Osteoblast (primary cell): ENCODE measurements at regions not wholly inside any gene's neighbourhood (a gene's known extent, or its start where the extent isn't known, plus 50 kb on each side); places are given as distances from the start of the nearest gene placed in this dataset.

Source experiments
- DNase-seq: peaks from one replicate; pipeline ENCODE4 v3.0.0; 2011; ENCODE audit warnings: low spot score, mixed read lengths; ENCODE audit not compliant: insufficient read length; ENCODE audit errors: missing footprints
- H2AFZ ChIP-seq: 2 replicates; pipeline ENCODE4 v1.6.0; 2011; ENCODE audit warnings: mild to moderate bottlenecking, low read length
- H3K27ac ChIP-seq: 2 replicates; pipeline ENCODE4 v1.5.1; 2011; ENCODE audit warnings: mild to moderate bottlenecking, low read depth, low read length, moderate library complexity
- H3K27me3 ChIP-seq: 2 replicates; pipeline ENCODE4 v1.6.0; 2012; ENCODE audit warnings: mild to moderate bottlenecking, control low read depth, inconsistent platforms, low read length, moderate library complexity; ENCODE audit not compliant: insufficient read depth
- H3K36me3 ChIP-seq: 2 replicates; pipeline ENCODE4 v1.5.1; 2011; ENCODE audit warnings: mild to moderate bottlenecking, low read length, control low read depth, moderate library complexity; ENCODE audit not compliant: insufficient read depth
- H3K4me1 ChIP-seq: 2 replicates; pipeline ENCODE4 v1.5.1; 2011; ENCODE audit warnings: mild to moderate bottlenecking, low read length, control low read depth, moderate library complexity; ENCODE audit not compliant: insufficient read depth
- H3K4me2 ChIP-seq: 2 replicates; pipeline ENCODE4 v1.6.0; 2011; ENCODE audit warnings: mild to moderate bottlenecking, low read length; ENCODE audit not compliant: insufficient read depth
- H3K4me3 ChIP-seq: fragments of 200-600 bp; sonication (generic); 3 replicates; pipeline ENCODE4 v1.5.1; 2012; ENCODE audit warnings: mild to moderate bottlenecking, low read length, inconsistent platforms; ENCODE audit not compliant: insufficient read depth
- H3K79me2 ChIP-seq: 2 replicates; pipeline ENCODE4 v1.6.0; 2012; ENCODE audit warnings: mild to moderate bottlenecking, low read length, control low read depth, inconsistent platforms; ENCODE audit not compliant: insufficient read depth
- H3K9me3 ChIP-seq: 2 replicates; pipeline ENCODE4 v1.5.1; 2011; ENCODE audit warnings: low read depth, low read length, control low read depth
- H4K20me1 ChIP-seq: 2 replicates; pipeline ENCODE4 v1.6.0; 2012; ENCODE audit warnings: mild to moderate bottlenecking, low read length, control low read depth; ENCODE audit not compliant: insufficient read depth
- TF ChIP-seq, protein P1 (sequence below): IDR thresholded peaks from 2 replicates; pipeline ENCODE4 v1.5.1; 2011; ENCODE audit warnings: mild to moderate bottlenecking, low read depth, low read length, moderate library complexity; ENCODE audit errors: extremely low read depth

DNA sequence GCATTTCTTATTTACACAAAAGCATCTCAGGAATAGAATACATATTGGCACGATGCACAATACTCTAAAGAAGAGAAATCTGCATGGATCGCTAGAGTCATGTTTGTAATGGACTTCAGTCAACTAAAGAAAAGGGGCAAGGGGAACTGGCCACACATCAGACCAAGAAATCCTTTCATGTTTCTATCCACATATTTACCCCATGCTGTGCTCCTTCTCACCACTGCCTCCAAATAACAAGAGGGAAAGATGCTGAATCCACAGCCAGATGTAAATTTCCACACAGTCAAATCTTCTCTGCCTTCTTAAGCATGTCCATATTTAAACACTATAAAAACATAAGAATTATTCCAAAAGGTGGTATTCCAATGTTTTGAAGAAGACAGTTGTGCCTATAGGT lies 67.6 kb downstream of the COX18 start:
- H3K4me1 ChIP-seq = no peaks in the 10 kb centered on the region
- TF ChIP-seq, protein P1, sequence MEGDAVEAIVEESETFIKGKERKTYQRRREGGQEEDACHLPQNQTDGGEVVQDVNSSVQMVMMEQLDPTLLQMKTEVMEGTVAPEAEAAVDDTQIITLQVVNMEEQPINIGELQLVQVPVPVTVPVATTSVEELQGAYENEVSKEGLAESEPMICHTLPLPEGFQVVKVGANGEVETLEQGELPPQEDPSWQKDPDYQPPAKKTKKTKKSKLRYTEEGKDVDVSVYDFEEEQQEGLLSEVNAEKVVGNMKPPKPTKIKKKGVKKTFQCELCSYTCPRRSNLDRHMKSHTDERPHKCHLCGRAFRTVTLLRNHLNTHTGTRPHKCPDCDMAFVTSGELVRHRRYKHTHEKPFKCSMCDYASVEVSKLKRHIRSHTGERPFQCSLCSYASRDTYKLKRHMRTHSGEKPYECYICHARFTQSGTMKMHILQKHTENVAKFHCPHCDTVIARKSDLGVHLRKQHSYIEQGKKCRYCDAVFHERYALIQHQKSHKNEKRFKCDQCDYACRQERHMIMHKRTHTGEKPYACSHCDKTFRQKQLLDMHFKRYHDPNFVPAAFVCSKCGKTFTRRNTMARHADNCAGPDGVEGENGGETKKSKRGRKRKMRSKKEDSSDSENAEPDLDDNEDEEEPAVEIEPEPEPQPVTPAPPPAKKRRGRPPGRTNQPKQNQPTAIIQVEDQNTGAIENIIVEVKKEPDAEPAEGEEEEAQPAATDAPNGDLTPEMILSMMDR = no peak
- H3K79me2 ChIP-seq = no peaks in the 10 kb centered on the region
- no peaks in the 10 kb centered on the region for H4K20me1 ChIP-seq
- H3K27ac ChIP-seq = no peak overlapping the region
- H2AFZ ChIP-seq = no peak overlapping the region
- no peak overlapping the region for H3K4me3 ChIP-seq
- no peaks in the 10 kb centered on the region for H3K9me3 ChIP-seq
- no peak overlapping the region for H3K4me2 ChIP-seq
- no peaks in the 10 kb centered on the region for H3K36me3 ChIP-seq
- peaks cover 14% of the 10 kb centered on the region for H3K27me3 ChIP-seq
- DNase-seq = no peak

DNA sequence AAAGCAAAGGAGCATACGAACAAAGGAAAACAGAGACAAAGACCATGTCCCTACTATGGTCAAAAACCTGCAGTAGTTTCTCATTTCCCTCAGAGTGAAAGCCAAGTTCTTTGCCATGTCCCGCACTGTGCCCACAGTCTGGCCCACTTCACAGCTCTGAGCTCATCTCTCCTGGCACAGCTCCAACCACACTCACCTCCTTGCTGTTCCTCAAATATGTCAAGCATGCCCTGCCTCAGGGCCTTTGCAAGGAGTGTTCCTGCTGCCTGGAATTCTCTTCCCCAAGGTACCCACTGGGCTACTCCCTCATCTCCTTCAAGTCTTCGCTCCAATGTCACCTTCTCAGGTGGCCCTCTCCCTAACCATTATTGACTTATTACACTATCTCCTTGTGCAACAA lies 72.1 kb downstream of the COX18 start:
- TF ChIP-seq, protein P1 = no peak
- Histone ChIP-seq H3K9me3 (no peaks in the 10 kb centered on the region), H3K79me2 (no peaks in the 10 kb centered on the region), H2AFZ (no peak overlapping the region), H4K20me1 (no peaks in the 10 kb centered on the region), H3K4me2 (no peak overlapping the region), H3K27ac (no peak overlapping the region), H3K27me3 (peaks cover under 1% of the 10 kb centered on the region), H3K36me3 (no peaks in the 10 kb centered on the region), H3K4me1 (no peaks in the 10 kb centered on the region), H3K4me3 (no peak overlapping the region)
- DNase-seq = no peak

DNA sequence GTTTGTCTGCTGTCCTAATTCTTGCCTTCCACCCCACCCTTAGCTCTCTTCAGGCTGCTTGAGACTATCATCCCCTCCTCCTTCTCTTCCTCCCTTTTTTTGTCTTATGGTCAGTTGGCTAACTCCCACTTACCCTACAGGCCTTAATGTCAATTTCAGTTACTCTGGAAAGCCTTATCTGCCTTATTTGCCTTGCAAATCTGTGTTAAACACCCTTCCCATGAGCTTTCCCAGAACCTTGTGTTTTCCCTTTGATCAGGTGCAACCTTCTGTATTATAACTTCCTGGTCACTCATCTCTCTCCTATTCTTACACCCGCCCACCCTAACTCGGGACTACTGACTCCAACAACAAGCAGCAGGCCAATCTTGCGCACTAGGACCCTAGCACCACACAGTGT lies 74.8 kb downstream of the COX18 start:
- Histone ChIP-seq H3K9me3 (no peaks in the 10 kb centered on the region), H3K4me3 (no peak overlapping the region), H3K27me3 (no peaks in the 10 kb centered on the region), H3K4me1 (no peaks in the 10 kb centered on the region), H3K4me2 (no peak overlapping the region), H4K20me1 (no peaks in the 10 kb centered on the region), H3K27ac (no peak overlapping the region), H3K79me2 (no peaks in the 10 kb centered on the region), H2AFZ (no peak overlapping the region), H3K36me3 (no peaks in the 10 kb centered on the region)
- TF ChIP-seq, protein P1 = no peak
- DNase-seq = peak; percentile 9

DNA sequence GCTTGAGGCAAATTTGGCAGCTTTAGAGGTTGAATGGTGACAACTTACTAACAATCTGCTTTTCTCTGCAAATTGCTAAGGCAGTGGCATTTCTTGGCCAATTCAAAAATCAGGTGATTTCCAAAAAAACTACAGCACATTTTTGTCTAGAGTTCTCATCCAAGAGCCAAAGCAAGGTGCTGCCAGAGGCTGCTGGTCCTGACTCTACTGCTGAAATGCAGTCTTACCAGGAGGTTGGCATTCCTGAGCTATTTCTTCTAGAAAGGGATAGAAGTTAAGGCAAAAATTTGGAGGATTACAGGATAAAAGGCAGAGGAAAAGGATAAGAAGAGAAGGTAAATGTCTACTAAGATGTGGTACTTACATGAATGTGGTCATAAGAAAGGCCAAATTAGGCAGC lies 75.6 kb downstream of the COX18 start:
- Histone ChIP-seq H3K4me2 (no peak overlapping the region), H4K20me1 (no peaks in the 10 kb centered on the region), H3K36me3 (no peaks in the 10 kb centered on the region), H2AFZ (no peak overlapping the region), H3K27ac (no peak overlapping the region), H3K27me3 (no peaks in the 10 kb centered on the region), H3K4me3 (no peak overlapping the region), H3K4me1 (no peaks in the 10 kb centered on the region), H3K79me2 (no peaks in the 10 kb centered on the region), H3K9me3 (no peaks in the 10 kb centered on the region)
- DNase-seq = no peak
- TF ChIP-seq, protein P1 = no peak
